ENCODE measurements at regions not wholly inside any gene's neighbourhood (a gene's known extent, or its start where the extent isn't known, plus 50 kb on each side); places are given as distances from the start of the nearest gene placed in this dataset.

DNA sequence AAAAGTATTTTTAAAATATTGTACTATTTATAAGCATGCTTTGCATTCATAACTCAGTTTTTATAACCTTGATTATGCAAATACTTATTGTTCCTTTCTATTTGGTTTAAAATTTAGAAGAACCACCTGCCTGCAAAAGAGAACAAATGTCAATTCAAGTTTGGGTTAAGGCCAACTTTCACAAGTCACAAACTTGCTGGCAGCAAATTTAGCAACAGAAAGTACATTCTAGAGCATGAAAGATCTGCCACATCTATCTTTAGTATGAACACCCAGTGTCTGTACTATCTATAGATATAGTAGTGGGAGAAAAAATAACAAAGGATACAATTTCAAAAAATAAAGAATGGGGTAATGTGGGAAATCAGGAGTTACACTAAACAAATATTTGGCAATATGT lies 1014.2 kb downstream of the C4orf33 start:
- Histone ChIP-seq H3K27ac (ENCODE audit: extremely low read depth, low read depth, low read length) (no peak overlapping the region), H3K9me3 (ENCODE audit: control insufficient read depth, insufficient read depth, low read depth, low read length) (no peaks in the 10 kb centered on the region), H3K4me1 (ENCODE audit: control insufficient read depth, insufficient read depth, low read length) (no peaks in the 10 kb centered on the region), H3K4me3 (ENCODE audit: low read depth, low read length) (no peak overlapping the region), H3K36me3 (ENCODE audit: control insufficient read depth in 2 of 2, insufficient read depth in 1 of 2, low read length in 2 of 2) (no peaks in the 10 kb centered on the region)
- POLR2A ChIA-PET = no interaction called here
- CTCF ChIA-PET = no interaction called here
- TF ChIP-seq, protein P1, sequence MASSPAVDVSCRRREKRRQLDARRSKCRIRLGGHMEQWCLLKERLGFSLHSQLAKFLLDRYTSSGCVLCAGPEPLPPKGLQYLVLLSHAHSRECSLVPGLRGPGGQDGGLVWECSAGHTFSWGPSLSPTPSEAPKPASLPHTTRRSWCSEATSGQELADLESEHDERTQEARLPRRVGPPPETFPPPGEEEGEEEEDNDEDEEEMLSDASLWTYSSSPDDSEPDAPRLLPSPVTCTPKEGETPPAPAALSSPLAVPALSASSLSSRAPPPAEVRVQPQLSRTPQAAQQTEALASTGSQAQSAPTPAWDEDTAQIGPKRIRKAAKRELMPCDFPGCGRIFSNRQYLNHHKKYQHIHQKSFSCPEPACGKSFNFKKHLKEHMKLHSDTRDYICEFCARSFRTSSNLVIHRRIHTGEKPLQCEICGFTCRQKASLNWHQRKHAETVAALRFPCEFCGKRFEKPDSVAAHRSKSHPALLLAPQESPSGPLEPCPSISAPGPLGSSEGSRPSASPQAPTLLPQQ (tag by site-specific recombination; IDR thresholded peaks at IDR 0.05) = no peak
- no peak for TF ChIP-seq ZNF777 (tag by site-specific recombination; IDR thresholded peaks at IDR 0.05; ENCODE audit: borderline replicate concordance)
- TF ChIP-seq ZNF514 (tag by site-specific recombination; IDR thresholded peaks at IDR 0.05) = no peak
- TF ChIP-seq ZNF335 (tag by site-specific recombination; conservative IDR thresholded peaks at IDR 0.05) = no peak
- no peak for TF ChIP-seq ZBTB1 (tag by site-specific recombination; IDR thresholded peaks at IDR 0.05)
- no peak for TF ChIP-seq MEIS1 (CRISPR knock-in tag; IDR thresholded peaks at IDR 0.05; ENCODE audit: borderline replicate concordance)
- TF ChIP-seq, protein P2, sequence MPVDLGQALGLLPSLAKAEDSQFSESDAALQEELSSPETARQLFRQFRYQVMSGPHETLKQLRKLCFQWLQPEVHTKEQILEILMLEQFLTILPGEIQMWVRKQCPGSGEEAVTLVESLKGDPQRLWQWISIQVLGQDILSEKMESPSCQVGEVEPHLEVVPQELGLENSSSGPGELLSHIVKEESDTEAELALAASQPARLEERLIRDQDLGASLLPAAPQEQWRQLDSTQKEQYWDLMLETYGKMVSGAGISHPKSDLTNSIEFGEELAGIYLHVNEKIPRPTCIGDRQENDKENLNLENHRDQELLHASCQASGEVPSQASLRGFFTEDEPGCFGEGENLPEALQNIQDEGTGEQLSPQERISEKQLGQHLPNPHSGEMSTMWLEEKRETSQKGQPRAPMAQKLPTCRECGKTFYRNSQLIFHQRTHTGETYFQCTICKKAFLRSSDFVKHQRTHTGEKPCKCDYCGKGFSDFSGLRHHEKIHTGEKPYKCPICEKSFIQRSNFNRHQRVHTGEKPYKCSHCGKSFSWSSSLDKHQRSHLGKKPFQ (tag by site-specific recombination; IDR thresholded peaks at IDR 0.05) = no peak

DNA sequence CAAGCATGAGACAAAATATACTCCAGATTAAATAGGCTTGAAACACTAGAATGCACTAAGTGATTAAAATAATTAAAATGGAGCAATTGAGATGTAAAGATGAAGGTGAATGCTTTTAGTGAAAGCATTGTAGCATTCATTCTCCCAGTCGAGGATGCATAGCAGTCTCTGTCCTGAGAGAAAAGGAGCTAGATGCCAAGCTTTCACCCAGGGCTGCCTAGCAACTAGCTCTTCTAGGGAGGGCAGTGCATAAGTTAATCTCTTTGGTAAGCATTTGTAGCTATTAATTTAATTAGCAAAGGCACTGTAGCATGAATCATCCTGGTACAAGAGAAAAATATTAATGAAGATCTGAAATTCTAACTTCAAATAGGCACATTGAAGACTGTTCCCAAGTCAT lies 1014.8 kb downstream of the C4orf33 start:
- no peak overlapping the region for H3K27ac ChIP-seq (ENCODE audit: extremely low read depth, low read depth, low read length)
- CTCF ChIA-PET = no interaction called here
- POLR2A ChIA-PET = no interaction called here
- TF ChIP-seq ZNF202 (tag by site-specific recombination; IDR thresholded peaks at IDR 0.05; ENCODE audit: borderline replicate concordance) (no peak), SETDB1 (IDR thresholded peaks at IDR 0.05; ENCODE audit: insufficient read length, low read length) (no peak), ZSCAN30 (tag by site-specific recombination; IDR thresholded peaks at IDR 0.05) (no peak), ZNF140 (tag by site-specific recombination; IDR thresholded peaks at IDR 0.05) (no peak), MYNN (tag by site-specific recombination; IDR thresholded peaks at IDR 0.05; ENCODE audit: borderline replicate concordance) (no peak), ZNF792 (tag by site-specific recombination; IDR thresholded peaks at IDR 0.05) (no peak), ZNF521 (tag by site-specific recombination; IDR thresholded peaks at IDR 0.05) (no peak), KLF9 (tag by site-specific recombination; IDR thresholded peaks at IDR 0.05; ENCODE audit: low read depth) (no peak), ZBTB48 (tag by site-specific recombination; IDR thresholded peaks at IDR 0.05) (no peak), ZNF138 (tag by site-specific recombination; IDR thresholded peaks at IDR 0.05; ENCODE audit: borderline replicate concordance) (no peak), ZNF391 (tag by site-specific recombination; IDR thresholded peaks at IDR 0.05; ENCODE audit: borderline replicate concordance, low read depth) (no peak), ZSCAN23 (tag by site-specific recombination; IDR thresholded peaks at IDR 0.05) (no peak), KLF16 (tag by site-specific recombination; IDR thresholded peaks at IDR 0.05) (no peak)
- TF ChIP-seq, protein P3, sequence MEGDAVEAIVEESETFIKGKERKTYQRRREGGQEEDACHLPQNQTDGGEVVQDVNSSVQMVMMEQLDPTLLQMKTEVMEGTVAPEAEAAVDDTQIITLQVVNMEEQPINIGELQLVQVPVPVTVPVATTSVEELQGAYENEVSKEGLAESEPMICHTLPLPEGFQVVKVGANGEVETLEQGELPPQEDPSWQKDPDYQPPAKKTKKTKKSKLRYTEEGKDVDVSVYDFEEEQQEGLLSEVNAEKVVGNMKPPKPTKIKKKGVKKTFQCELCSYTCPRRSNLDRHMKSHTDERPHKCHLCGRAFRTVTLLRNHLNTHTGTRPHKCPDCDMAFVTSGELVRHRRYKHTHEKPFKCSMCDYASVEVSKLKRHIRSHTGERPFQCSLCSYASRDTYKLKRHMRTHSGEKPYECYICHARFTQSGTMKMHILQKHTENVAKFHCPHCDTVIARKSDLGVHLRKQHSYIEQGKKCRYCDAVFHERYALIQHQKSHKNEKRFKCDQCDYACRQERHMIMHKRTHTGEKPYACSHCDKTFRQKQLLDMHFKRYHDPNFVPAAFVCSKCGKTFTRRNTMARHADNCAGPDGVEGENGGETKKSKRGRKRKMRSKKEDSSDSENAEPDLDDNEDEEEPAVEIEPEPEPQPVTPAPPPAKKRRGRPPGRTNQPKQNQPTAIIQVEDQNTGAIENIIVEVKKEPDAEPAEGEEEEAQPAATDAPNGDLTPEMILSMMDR (tag by site-specific recombination; IDR thresholded peaks at IDR 0.05) = no peak
- TF ChIP-seq, protein P4, sequence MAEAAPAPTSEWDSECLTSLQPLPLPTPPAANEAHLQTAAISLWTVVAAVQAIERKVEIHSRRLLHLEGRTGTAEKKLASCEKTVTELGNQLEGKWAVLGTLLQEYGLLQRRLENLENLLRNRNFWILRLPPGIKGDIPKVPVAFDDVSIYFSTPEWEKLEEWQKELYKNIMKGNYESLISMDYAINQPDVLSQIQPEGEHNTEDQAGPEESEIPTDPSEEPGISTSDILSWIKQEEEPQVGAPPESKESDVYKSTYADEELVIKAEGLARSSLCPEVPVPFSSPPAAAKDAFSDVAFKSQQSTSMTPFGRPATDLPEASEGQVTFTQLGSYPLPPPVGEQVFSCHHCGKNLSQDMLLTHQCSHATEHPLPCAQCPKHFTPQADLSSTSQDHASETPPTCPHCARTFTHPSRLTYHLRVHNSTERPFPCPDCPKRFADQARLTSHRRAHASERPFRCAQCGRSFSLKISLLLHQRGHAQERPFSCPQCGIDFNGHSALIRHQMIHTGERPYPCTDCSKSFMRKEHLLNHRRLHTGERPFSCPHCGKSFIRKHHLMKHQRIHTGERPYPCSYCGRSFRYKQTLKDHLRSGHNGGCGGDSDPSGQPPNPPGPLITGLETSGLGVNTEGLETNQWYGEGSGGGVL (tag by site-specific recombination; IDR thresholded peaks at IDR 0.05) = no peak
- TF ChIP-seq, protein P5, sequence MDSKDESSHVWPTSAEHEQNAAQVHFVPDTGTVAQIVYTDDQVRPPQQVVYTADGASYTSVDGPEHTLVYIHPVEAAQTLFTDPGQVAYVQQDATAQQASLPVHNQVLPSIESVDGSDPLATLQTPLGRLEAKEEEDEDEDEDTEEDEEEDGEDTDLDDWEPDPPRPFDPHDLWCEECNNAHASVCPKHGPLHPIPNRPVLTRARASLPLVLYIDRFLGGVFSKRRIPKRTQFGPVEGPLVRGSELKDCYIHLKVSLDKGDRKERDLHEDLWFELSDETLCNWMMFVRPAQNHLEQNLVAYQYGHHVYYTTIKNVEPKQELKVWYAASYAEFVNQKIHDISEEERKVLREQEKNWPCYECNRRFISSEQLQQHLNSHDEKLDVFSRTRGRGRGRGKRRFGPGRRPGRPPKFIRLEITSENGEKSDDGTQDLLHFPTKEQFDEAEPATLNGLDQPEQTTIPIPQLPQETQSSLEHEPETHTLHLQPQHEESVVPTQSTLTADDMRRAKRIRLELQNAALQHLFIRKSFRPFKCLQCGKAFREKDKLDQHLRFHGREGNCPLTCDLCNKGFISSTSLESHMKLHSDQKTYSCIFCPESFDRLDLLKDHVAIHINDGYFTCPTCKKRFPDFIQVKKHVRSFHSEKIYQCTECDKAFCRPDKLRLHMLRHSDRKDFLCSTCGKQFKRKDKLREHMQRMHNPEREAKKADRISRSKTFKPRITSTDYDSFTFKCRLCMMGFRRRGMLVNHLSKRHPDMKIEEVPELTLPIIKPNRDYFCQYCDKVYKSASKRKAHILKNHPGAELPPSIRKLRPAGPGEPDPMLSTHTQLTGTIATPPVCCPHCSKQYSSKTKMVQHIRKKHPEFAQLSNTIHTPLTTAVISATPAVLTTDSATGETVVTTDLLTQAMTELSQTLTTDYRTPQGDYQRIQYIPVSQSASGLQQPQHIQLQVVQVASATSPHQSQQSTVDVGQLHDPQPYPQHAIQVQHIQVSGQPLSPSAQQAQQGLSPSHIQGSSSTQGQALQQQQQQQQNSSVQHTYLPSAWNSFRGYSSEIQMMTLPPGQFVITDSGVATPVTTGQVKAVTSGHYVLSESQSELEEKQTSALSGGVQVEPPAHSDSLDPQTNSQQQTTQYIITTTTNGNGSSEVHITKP (tag by site-specific recombination; IDR thresholded peaks at IDR 0.05) = no peak
- TF ChIP-seq, protein P6, sequence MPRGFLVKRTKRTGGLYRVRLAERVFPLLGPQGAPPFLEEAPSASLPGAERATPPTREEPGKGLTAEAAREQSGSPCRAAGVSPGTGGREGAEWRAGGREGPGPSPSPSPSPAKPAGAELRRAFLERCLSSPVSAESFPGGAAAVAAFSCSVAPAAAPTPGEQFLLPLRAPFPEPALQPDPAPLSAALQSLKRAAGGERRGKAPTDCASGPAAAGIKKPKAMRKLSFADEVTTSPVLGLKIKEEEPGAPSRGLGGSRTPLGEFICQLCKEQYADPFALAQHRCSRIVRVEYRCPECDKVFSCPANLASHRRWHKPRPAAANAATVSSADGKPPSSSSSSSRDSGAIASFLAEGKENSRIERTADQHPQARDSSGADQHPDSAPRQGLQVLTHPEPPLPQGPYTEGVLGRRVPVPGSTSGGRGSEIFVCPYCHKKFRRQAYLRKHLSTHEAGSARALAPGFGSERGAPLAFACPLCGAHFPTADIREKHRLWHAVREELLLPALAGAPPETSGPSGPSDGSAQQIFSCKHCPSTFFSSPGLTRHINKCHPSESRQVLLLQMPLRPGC (tag by site-specific recombination; IDR thresholded peaks at IDR 0.05) = no peak

More for the DNA sequence above, 1014.8 kb downstream of the C4orf33 start:
- Histone ChIP-seq H3K4me3 (ENCODE audit: low read depth, low read length) (no peak overlapping the region), H3K36me3 (ENCODE audit: control insufficient read depth in 2 of 2, insufficient read depth in 1 of 2, low read length in 2 of 2) (no peaks in the 10 kb centered on the region), H3K9me3 (ENCODE audit: control insufficient read depth, insufficient read depth, low read depth, low read length) (no peaks in the 10 kb centered on the region), H3K4me1 (ENCODE audit: control insufficient read depth, insufficient read depth, low read length) (no peaks in the 10 kb centered on the region)

All from HEK293 (cell line).